HG02870 (cell line): ENCODE measurements at regions not wholly inside any gene's neighbourhood (a gene's known extent, or its start where the extent isn't known, plus 50 kb on each side); places are given as distances from the start of the nearest gene placed in this dataset.
"Not testable (repeated sequence)": the region's sequence is repeated elsewhere in the genome, so short reads cannot be mapped to it uniquely, and the experiment has no call there.

ENCODE experiments used
- ATAC-seq: cut with Tn5 transposase; IDR thresholded peaks from one replicate; pipeline ENCODE4 v1.9.1; 2021; ENCODE audit warnings: mild to moderate bottlenecking, moderate library complexity; ENCODE audit not compliant: unreplicated experiment

DNA sequence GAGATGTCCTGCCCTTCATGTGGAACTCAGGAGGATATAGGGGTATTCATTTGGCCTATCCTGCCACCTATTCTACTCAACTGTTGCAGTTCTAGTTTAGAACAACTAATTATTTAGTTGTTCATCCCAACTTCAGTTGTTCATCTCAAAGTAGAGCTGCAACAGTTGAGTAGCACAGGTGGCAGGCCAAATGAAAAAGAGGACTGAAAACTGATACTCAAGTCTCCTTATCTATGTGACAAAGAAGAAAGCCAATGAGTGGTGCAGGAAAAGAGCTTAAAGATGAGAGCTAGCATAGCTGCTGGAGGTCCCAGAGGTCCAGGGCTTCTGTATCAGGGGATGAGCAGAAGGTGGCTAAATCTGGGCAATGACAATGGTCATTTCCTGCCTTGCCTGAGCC, 148.9 kb upstream of the KITLG start:
- ATAC-seq, result no peak

DNA sequence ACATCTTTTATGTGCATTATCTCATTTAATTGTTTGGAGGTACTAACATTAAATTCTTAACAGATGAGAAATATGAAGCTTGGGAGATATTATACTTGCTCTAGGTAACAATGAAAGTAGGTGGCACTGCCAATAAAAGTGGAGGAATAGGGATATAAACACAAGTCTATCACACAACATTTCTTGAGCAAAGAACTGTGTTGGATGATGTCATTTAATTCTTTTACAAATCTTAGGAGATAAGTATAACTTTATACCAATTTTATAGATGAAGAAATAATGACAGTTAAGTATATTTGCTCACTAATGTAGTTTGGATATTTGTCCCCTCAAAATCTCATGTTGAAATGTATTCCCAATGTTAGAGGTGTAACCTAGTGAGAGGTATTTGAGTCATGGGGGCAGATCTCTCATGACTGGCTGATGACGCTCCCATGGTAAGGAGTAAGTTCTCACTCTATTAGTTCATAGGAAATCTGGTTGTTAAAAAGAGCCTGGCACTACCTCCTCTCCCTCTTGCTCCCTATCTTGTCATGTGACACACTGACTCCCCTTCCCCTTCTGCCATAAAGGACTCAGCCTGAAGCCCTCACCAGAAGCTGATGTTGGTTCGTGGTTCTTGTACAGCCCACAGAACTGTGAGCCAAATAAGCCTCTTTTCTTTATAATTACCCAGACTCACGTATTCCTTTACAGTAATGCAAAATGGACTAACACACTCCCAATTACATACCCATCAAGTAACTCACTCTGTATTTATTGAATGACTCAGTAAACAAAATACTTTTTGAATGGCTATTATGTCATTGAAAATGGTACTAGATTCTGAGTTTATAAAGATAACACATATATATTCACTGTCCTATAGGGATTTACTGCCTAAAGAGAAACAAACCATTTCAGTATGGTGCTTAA, 146.8 kb upstream of the KITLG start:
- no peak for ATAC-seq

DNA sequence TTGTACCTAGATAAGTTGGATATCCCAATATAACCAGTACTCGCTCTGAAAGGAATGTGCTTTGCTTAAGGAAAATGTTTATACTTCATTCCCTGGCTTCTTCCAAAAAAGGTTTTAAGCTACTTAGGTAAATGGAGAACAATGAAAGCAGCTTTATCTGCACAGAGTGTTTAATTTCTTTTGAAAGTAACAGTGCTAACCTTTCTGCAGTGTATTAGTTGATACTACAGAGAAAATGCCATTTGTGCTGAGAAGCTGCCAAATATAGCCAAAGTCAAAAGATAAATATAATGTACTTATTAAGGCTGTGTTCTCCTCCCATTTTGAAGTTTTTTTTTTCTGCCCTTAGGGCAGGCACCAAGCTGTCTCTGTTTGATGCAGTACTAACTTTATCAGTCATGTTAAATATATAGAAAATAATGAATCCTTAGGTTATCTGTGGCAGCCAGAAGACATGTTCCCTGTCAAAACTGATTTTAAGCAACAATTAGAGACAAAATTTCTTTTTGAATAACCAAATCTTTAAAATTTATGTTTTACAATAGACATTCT, 145.4 kb upstream of the KITLG start:
- ATAC-seq, result no peak

DNA sequence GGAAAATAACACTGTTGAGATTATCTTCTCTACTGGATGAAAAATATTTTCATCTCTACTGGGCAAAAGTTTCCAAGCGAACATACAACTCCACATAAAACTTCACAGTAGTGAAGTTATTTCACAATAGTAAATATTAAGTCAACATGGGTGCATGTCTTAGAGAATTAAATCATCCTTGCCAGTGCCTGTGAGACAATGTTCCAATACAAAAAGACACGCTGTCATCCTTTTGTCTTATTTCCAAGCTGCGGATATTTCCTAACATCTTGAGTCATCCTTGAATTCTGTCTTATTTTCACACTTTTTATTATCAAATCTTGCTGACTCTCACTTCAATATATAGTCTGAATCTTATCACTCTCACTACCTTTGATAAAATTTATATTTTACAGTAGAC, 142.9 kb upstream of the KITLG start:
- ATAC-seq, result no peak

DNA sequence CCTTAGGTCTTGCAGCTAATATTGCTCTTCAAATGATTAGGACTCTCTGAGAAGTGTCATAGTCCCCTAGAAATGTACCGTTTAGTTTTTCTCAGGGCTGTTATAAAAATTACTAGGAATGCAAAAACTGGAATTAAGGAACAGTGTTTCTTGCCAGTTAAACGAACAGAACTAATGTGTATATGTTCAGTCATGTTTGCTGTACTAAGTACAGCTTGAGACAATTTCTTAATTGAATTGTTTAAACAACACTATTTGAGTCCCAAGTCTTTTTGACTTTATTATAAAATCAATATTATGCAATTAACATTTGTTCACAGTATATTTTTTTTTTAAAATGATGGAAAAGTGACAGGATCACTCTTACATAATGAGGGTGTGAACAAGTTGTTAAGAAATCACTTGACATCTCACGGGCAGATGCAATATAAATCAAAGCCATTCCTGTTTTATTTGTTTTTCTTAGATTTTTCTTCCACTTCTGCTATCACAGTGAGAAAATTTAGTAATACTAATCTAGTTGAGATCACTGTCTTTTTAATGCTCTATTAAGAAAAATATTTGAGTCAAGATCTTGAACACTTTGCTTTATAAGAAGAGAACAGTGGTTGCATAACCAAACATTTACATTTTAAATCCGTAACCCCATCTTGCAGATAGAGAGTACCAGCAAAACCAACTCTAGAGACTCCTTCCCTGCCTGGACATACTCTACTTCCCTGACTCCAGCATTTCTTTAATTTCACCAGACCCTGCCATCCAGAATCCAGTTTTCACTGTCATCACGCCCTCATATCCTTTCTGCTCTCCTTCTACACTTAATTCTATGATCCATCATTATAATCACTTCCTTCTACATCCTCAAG, 140.7 kb upstream of the KITLG start:
- no peak for ATAC-seq

DNA sequence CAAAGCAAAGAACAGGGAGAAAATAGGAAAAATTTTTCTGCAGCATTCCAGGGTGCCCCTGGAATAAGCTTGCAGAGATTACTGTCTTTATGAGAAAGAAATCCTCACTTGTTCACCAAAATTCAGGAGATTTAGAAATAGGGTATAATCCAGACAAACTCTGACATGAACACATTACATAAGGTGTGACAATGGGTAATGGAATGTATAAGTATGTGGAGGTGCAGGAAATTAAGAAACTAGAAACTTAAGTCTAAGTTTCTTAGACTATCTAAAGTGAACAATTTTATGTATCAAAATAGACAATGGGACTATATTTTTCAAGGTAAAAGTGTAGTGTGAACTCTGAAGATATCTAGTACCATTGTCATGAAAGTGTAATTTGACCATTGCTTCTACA, 140.0 kb upstream of the KITLG start:
- no peak for ATAC-seq

DNA sequence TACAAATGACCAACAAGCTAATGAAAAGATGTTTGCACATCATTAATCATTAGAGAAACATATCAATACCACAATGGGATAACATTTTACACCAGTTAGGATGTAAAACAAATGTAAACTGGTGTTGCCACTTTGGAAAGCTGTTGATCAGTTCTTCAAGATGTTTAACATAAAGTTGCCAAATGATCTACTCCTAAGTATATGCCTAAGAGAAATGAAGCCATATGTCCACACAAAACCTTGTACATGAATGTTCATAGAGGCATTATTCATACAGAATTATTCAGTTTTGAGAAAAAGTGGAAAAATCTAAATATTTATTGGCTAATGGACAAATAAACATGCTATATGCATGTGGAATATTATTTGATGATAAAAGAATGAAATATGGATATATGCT, 136.9 kb upstream of the KITLG start:
- ATAC-seq, result no peak

DNA sequence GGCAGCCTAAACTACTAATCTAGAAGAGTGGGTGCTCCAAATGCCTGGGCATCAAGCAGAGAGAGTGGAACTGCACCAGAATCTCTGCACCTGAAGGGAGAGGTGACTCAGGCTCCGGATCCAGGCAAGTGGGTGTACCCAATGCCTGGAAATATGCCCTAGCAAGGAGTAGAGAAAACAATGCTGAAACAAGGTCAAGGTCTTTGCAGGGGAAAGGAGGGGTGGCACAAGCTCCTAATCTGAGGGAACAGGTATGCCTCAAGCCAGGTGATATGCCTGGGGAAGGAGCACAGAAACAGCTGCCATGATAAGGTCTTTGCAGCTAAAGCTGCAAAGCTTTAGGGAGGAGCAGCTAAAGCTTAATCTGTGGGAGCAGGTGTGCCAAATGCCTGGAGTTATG, 136.0 kb upstream of the KITLG start:
- no peak for ATAC-seq

DNA sequence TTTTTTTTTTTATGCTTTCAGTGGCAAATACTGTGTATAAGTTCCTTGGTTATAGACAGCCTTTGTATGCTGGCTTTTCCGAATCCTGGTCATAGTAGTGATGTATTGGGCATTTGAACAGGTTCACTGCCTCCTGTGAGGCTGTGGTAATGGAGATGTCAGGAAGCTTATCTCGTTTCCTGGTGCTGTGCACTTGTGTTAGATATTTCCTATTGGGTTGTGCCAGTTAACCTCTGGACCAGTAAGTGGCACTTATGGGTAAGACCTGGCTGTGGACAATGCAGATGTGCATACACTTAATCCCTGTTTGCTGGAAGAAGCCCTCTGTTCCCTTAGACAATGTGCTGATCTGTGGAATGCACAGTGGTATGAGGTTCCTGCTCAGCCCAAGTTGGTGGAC, 135.4 kb upstream of the KITLG start:
- ATAC-seq, result no peak

DNA sequence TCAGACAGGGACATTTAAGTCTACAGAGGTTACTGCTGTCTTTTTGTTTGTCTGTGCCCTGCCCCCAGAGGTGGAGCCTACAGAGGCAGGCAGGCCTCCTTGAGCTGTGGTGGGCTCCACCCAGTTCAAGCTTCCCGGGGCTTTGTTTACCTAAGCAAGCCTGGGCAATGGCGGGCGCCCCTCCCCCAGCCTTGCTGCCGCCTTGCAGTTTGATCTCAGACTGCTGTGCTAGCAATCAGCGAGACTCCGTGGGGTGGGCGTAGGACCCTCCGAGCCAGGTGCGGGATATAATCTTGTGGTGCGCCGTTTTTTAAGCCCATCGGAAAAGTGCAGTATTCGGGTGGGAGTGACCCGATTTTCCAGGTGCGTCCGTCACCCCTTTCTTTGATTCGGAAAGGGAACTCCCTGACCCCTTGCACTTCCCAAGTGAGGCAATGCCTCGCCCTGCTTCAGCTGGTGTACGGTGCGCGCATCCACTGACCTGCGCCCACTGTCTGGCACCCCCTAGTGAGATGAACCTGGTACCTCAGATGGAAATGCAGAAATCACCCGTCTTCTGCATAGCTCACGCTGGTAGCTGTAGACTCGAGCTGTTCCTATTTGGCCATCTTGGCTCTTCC, 134.1 kb upstream of the KITLG start:
- not testable (repeated sequence) for ATAC-seq

DNA sequence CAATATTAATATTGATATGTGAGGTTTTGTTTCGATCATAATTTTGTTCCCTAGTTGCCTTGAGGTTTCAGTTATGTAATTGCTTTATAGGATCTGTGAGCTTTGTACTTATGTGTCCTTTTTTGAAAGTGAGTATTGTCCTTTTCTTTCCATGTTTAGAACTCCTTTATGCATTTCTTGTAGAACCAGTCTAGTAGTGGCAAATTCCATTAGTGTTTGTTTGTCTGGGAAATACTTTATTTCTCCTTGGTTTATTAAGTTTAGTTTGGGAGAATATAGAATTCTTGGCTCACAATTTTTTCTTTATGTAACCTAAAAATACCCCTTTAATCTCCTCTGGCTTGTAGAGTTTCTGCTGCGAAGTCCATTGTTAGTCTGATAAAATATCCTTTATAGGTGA, 127.5 kb upstream of the KITLG start:
- ATAC-seq, result no peak

DNA sequence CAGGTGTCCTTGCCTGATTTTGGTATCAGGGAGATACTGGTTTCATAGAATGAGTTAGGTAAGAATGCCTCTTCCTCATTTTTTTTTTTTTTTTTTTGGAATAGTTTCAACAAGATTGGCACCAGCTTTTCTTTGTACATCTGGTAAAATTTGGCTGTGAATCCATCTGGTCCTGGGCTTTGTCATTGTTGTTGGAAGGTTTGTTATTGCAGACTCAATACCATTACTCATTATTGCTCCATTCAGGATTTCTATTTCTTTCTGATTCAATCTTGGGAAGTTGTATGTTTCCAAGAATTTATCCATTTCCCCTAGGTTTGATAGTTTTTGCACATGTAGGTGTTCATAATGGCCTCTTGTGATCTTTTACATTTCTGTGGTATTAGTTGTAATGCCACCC, 126.0 kb upstream of the KITLG start:
- no peak for ATAC-seq

DNA sequence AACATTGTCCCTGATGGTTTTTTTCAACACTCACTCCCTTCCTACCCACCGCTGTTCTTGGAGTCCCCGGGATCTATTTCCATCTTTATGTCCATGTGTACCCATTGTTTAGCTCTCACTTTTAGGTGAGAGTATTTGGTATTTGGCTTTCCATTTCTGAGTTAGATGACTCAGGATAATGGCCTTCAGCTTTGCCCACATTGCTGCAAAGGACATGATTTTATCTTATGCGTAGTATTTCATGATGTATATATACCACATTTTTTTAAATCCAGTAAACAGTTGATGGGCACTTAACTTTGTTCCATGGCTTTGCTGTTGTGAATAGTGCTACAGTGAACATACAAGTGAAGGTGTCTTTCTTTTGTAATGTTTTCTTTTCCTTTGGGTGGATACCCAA, 123.5 kb upstream of the KITLG start:
- ATAC-seq, result no peak

DNA sequence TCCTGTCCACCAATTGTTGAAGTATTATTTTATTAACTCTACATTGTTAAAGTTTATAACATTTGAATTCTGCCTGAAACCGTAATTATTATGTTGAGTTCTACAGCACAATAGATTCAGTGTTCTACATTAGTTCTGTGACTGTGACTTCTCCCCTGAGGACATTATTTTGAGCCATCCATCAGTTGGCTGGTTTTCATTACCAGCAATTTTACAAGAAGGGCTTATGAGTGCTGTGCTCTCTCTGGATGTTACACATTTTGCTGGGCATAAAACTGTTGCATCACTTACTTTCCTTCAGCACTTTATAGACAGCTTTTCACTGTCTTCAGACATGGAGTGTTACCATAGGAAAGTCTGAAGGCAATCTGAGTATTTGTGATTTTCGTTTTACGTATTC, 118.2 kb upstream of the KITLG start:
- ATAC-seq, result no peak

DNA sequence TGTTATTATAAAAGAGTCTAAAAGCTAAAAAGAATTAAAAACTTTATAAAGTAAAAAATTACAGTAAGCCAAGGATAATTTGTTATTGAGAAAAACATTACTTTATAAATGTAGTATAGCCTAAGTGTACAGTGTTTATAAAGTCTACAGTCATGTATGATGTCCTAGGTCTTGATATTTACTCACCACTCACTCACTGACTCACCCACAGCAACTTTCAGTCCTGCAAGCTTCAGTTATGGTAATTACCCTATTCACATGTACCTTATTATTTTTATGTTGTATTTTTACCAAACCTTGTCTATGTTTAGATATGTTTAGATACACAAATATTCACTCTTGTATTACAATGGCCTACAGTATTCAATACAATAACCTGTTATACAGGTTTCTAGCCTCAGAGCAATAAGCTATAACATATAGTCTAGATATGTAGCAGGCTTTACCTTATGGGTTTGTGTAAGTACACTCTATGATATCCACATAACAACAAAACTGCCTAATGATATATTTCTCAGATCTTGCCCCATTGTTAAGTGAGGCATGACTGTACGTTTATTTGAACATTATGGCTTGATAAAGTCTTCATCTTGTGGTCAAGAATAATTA, 113.7 kb upstream of the KITLG start:
- no peak for ATAC-seq

DNA sequence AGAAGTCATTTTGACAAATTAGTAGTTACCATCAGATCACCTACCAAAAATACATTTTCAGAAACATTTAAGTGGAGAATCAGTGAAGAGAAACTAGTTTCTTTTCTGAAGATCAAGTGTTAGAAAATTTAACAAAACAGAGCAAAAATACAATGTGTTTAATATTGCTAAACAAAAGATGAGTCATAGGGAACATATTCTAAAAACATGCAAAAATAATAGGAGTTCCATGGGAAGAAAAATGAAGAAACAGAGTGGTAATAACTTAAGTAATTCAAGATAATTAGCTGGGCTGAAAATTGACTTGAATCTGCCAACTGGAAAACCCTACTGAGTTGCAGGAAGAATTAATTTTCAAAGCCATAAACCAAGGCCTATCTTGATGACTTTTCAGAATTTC, 111.5 kb upstream of the KITLG start:
- no peak for ATAC-seq

DNA sequence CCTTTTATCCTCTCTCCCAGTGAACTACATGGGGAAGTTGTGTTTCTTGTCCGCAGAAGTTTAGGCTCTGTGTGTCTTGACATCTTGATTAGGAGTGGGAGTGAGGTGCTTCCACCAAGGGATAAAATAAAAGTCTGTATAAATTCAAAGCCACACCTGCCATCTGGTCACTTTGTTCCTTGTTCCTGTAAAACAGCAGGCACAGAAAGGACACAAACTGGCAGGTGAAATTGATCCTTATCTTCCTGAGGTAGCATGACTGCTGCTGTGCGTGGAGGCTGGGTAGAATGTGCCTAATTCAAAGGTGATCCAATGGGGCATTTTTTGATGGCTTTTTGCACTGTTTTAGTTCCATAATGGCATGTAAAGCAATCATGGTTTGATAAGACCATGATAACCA, 104.3 kb upstream of the KITLG start:
- no peak for ATAC-seq

DNA sequence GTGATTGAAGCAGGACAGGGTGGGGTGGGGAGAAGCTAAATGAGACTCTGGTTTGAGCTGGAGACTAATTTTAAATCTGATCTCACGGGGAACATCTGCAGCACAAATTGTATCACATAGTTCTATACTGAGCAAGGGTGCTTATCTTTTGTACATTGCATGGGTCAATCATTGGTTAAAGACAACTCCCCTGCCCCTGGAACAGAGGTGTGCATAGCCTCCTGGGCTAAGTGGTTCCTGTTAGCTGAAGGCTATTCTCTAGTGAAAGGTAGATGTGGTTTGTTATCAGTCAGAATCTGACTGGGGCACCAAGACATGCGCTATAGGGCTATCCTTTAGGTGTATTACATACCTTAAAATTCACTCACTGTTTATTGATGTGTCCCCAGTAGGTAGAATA, 103.9 kb upstream of the KITLG start:
- ATAC-seq, result no peak

DNA sequence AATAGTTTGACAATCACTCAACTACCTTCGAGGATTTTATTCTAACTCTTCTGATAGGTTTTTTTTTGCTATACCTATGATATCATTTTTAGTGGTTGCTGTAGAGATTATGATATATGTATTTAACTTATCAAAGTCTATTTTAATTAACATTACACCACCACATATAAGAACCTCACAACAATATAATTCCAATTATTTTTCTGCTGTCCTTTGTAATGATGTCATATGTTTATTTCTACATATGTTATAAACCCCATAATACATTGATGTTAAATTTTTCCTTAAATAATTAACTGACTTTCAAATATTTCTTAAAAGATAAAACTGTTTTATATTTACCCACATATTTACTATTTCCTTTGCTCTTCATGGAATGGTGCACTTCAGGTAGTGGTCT, 103.4 kb upstream of the KITLG start:
- ATAC-seq, result no peak

DNA sequence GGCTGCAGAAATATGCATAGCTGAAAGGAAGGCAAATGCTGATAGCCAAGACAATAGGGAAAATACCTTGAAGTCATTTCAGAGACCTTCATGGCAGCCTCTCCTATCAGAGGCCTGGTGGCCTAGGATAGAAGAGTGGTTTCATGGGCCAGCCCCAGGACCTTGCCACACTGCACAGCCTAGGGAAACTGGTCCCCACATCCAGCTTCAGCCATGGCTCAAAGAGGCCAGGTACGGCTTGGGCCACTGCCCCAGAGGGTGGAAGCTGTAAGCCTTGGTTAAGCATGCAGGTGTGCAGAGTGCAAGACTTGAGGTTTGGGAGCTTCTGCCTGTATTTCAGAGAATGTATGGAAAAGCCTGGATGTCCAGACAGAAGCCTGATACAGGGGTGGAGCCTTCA, 101.0 kb upstream of the KITLG start:
- no peak for ATAC-seq

DNA sequence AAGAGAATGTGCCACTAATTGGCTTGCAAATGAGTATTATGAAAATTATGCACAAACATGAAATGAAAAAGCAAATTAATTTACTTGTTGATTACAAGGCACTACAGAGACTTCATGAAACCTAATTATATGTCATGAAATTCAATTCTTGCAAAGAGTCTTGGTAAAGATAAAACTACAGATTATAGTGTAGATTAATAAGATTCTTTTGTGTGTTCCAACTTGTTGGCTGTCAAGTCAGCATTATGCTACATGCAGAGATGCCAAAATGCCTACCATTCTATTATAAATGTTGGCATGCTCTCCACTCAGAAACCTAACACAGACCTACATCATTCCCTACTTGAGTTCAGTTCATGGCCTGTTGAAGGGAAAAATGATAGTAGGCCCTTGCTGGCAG, 97.2 kb upstream of the KITLG start:
- ATAC-seq, result no peak
